Epidermal melanocyte (primary cell): ENCODE measurements at regions not wholly inside any gene's neighbourhood (a gene's known extent, or its start where the extent isn't known, plus 50 kb on each side); places are given as distances from the start of the nearest gene placed in this dataset.
"Not testable (repeated sequence)": the region's sequence is repeated elsewhere in the genome, so short reads cannot be mapped to it uniquely, and the experiment has no call there.

Source experiments
- DNase-seq: peaks from one replicate; pipeline ENCODE4 v3.0.0; 2011; ENCODE audit warnings: low spot score; ENCODE audit not compliant: insufficient read length

DNA sequence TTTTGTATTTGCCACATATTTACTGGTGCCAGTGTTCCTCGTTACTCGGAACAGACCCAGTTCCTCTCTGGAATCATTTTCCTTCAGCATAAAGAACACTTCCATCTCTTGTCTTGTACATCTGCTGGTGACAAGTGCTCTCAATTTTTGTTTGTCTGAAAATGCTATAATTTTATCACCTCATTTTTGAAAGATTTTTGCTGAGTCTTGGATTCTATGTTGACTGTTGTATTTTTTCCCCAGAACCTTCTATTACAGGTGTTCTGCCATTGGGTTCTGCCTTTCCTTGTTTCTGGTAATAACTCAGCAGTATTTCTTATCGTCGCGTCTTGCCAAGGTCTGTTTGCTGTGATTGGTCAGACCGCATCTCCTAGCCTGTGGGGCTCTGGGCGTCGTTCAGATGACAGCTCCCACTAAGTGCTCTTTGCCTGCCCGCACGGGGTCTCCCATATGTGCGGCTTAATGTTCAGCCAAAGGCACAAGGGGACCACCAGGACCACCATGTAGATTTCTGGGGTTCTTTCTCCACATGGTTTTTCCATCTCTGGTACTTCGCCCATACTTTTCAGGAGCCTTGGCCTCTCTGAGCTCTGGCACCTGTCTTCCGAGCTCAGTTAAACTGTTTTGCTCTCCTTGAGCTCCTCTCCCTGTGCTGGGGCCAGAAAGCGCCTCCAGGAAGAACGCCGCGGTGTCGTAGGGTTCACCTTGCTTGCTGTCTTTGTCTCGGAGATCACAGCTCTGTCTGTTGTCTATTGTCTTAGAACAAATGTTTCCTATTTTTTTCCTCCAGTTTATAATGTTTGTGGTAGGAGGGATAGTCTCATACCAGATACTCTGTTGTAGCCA lies 80.0 kb downstream of the METRNL start:
- no peak for DNase-seq

DNA sequence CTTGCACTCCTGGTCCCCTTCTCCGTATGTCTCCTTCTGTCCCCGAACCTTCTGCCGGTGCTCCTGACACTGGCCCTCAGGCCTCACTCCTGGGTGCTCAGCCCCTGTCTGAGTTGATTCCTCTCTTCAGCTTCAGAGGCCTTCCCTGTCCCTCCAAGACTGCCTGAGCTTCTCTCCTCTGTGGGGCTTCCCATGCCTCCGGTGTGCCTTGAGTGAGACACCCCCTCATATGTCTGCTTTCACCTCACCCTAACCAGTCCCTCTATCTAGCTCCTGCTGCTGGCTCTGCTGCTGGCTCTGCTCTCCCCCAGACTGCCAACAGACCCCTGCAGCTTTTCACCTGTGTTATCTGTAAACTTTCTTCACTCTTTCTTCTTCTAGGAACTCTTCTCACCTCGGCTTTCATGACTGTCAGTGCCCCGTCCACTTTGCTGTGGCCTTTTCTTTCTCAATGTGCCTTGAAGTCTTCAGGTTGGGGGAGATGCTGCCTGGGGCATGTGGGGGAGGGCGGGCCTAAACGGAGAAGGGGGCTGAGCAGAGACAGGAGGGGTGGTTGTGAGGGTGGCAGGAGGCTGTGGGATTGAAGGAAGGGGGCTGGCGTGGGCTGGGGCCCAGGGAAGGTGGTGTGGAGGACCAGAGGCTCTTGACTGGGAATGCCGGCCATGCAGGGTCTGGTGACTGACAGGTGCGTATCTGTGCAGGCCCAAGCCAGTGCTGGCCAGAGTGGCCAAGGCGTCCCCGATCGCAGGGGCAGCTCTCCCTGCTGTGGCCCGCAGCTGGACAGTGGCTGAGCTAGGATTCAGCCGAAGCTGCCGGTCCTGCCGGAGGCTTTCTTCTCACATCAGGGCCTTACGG lies 81.3 kb downstream of the METRNL start:
- no peak for DNase-seq

DNA sequence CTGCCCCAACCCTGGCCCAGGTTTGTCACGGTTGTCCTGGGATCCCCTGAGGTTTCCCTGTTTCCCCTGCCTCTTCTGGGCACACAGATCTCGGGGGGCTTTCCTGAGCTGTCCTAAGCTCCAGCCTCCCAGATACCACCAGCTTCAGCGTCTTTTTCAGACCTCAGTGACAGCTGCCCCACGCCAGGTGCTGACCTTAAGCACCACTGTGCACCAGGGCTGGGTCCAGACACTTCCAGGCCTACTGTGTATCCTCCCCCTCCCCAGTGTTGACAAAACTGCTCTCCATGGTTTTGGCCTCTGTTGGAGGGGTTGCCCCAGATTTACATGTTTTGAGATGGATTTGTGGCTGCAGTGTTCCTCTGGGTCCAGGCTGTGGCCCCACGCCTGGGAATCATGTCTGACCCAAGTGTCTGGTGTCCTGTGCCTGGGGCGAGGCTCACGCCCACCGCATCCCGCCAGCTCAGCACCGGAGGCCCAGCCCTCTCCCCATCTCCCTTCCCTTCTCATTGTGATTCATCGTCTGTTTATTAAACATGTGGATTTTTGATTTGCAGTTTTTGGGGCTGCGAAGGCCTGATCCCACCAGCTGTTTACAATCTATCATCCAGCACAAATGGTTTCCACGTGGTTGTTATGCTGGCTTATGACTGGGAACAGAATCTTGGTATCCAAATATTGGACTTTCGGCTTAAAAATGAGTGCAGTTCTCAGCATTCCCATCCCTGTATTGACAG lies 82.1 kb downstream of the METRNL start:
- DNase-seq = no peak

DNA sequence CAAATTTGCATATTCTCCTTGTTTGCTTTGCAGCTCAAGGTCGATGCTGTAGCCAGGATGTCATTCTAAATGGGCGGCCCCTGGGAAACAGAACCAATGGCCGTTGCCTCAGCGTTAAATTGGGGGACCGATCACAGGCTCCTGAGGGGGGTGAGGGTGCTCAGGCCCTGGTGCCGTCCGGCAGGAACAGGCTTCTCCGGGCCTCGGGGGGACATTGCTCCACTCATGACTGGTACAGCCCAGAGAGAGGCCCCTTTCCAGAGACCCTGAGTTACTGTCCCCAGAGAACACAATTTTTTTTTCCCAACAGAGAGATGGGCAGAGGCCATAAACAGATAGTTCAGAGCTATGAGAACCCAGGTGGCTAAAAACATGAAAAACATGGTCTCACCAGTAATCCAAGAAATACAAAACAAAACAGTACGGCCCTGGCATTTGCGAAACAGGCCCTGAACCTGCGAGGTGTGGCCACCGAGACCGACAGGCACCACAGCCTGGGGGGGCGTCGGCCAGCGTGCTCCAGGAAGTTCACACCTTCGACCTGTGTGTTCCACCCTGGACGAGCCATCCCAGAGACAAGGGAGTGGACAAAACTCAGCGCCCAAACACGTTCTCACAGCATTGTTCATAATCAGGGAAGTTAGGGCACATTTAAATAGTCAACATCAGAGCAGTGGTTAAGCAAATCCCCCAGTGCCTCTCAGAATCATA lies 82.8 kb downstream of the METRNL start:
- no peak for DNase-seq

DNA sequence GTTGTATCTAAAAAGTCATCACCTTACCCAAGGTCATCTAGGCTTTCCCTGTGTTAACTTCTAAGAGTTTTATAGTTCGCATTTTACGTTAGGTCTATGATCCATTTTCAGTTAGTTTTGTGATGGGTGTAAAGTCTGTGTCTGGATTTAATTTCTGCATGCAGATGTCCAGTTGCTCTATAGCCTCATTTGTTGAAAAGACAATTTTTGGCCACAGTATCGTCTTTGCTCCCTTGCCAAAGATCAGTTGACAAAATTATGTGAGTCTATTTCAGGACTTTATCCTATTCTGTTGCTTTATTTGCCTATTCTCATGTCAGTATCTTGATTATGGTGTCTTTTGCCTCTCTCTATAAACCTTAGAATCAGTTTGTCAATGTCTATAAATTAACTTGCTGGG lies 85.1 kb downstream of the METRNL start:
- DNase-seq = no peak

DNA sequence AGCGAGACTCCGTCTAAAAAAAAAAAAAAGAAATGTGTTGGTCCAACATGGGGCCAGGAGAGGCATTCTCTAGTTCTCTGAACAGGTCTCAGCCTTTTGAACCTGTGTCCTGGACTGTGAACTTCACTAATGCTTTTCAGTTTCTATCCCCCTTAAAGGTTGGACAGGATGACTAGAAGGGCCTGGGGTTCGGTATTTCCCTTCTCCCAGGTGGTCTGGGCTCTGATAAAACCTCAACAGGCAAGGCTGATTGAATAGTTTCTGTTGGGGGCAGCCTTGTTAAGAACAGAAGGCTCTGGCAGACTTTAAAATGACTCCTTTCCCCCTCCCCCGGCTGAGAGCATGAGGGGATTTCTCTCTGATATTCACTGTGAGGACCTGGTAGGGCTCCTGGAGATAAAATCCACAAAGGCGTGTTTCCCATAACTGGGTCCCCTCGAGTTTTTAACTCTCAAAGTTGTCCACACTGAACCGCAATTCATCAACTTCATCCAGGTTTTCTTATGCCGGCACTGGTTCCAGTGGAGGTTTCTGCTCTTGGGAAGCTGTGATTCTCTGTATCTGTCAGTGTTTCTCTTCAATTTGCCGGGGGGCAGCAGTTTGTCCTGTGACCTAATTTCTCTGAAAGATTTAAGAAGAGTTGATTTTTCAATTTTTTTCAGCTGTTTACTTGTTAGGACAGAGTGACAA lies 91.3 kb downstream of the METRNL start:
- no peak for DNase-seq

DNA sequence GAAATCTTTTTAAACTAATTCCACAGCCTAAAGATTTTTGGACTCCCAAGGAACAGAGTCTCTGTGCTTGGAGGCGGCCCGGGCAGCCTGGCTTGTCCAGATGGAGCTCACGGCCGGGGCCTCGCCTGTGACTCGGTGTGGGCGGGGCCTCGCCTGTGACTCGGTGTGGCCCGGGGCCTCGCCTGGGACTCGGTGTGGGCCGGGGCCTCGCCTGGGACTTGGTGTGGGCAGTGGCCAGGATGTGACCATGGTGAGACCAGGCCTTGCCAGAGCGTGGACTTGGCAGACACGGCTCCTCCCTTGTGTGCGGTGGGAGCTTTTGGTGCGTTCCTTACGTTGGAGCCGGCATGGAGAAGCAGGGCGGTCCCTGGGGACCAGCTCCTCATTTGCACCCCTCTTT lies 92.3 kb downstream of the METRNL start:
- DNase-seq = no peak

DNA sequence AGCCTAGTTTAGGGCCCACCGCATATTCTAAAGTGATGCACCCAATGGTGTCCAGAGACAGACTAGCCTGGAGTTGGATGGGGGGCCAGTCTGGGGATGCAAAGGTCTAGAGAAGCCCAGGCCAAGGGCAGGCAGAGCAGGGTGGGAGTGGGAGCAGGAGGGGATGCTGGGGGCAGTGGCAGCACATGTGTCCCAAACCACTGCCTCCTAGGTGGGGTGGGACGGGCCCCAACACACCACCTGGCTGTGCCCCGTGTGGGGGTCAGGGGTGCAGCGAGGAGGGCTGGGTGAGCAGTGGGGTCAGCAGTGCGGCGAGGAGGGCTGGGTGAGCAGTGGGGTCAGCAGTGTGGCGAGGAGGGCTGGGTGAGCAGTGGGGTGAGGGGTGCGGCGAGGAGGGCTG lies 92.7 kb downstream of the METRNL start:
- DNase-seq = not testable (repeated sequence)

DNA sequence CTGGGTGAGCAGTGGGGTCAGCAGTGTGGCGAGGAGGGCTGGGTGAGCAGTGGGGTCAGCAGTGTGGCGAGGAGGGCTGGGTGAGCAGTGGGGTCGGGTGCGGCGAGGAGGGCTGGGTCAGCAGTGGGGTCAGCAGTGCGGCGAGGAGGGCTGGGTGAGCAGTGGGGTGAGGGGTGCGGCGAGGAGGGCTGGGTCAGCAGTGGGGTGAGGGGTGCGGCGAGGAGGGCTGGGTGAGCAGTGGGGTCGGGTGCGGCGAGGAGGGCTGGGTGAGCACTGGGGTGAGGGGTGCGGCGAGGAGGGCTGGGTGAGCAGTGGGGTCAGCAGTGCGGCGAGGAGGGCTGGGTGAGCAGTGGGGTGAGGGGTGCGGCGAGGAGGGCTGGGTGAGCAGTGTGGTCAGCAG lies 93.2 kb downstream of the METRNL start:
- not testable (repeated sequence) for DNase-seq

DNA sequence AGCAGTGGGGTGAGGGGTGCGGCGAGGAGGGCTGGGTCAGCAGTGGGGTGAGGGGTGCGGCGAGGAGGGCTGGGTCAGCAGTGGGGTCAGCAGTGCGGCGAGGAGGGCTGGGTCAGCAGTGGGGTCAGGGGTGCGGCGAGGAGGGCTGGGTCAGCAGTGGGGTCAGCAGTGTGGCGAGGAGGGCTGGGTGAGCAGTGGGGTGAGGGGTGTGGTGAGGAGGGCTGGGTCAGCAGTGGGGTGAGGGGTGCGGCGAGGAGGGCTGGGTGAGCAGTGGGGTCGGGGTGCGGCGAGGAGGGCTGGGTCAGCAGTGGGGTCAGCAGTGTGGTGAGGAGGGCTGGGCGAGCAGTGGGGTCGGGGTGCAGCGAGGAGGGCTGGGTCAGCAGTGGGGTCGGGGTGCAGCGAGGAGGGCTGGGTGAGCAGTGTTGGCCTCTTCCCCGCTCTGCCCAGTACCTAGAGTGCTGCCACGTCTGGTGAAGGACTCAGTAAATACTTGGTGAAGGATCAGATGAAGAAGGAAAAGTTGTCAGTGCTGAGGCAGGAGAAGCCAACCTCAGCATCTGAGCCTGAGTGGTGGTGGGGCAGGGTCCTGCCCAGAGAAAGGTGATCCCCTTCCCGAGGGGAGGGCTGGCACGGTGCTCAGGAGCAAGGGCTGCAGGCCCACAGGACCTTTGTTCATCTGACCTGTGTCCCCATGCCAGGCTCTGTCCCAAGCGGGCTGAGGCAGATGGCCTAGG lies 93.9 kb downstream of the METRNL start:
- not testable (repeated sequence) for DNase-seq

DNA sequence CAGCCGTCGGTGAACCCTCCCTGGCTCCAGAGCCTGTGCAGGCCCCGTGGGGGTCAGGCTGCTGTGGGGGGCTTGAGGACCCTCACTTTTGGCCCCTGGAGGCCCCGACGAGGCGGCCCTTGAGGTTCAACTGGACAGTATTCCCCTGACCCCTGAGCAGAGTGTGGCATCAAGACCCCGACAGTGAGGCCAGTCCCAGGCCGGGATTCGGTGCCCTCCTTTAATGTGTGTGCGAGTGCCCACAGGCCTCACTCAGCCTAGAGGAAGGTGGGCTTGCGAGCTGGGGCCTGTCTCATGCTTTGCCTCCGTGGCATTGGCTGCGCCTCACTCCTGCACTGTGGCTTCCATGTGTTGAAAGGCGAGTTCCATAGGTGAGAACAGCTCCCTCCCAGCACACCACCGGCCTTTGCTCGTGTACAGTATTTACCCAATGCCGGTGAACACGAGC lies 94.5 kb downstream of the METRNL start:
- DNase-seq = no peak

DNA sequence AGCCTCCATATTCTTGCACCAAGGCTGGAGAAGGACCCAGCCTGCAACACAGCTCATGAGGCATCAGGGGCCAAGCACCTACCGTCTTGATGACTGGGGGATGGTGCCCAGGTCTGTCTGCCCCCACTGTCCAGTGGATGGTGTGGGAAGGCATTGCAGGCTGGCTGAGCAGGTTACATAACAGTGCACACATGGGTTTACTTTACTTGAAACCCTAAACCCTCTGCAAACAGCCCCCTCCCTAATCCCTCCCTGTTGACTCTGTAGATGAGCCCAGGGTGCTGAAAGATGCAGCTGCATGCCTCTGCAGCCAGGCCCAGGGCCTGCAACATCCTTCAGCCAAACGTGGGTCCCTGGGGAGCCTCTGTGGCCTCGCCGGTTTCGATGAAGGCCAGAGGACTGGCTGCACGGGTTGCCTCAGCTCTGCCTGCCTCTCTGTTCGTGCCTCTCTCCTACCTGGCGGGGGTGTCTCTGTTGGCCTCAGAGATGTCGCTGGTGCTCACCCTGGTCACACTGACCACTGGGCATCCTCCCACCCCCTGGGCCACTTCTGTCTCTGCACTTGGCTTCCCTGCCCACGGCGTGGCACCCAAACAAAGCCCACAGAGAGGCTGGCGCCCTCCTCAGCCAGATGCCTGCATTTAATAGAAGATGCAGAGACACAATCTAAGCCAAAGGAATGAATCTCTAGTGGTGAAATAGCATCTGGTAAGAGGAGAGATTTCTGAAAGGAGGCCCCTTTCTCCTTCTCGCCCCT lies 95.1 kb downstream of the METRNL start:
- DNase-seq = no peak

DNA sequence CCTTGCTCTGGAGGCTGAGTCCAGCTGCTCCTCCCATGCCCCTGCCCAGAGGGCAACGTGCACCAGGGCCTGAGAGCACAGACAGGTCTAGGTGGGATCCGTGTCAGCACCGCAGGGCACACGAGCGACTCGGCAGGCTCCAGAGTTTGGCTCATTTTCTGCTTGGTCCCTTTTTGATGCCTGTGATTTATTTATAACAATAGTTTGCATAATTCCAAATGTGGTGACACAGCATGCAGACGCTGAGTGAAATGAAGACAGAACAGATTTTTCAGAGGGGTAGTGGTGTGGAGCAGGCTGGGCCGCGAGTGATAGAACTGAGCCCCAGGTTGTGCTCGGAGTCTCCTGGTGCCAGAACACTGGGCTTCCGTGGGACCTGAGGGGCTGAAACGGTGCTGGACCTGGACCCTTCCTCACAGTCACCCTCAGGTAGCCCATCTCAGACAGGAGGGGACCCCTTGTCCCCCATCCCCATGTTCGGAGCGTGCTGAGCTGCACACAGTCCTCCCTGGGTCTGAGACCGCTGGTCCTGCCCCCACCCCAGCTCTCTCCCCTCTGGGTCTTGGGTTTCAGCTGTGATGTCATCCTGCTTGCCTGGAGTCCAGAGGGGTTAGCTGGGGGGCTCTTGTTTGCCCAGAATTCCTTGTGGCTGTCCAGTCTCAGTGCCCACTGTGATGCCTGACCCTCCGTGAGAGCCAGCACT lies 95.9 kb downstream of the METRNL start:
- DNase-seq = no peak

DNA sequence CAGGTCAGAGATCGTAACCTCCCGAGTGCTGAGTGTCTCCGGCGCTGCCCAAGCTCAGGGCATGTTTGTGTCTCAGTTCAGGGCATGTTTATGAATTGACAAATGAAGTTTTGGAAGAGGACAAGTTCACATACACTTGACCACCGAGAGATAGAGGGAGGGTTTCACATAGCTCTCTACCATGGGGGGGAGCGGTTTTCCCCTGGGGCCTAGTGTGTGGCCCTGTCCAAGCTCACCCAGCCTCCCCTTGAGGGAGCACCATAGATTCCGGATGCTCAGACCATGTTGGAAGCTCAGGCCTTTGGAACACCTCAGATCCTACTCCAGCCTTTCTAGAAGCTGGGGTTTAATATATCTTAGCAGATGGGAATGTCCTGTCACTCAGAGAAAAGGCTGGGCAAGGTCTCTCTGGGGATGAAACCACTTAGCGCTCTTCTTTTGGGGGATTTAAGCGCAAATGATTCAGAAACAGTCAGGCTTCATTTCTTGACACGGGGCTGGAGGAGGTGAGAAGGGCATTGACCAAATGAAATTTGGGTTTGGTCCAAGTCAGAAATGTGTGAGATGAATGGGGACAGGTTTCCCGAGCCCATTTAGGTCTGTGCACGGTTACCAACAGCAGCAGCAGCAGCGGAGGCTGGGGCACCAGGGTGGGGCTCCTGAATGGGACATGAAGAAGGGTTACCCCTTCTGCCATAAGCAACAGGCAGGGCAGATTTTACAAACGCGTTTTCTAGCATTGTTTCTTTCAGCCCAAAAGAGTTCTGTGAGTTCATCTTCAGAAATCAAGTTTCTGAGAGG lies 96.6 kb downstream of the METRNL start:
- no peak for DNase-seq

DNA sequence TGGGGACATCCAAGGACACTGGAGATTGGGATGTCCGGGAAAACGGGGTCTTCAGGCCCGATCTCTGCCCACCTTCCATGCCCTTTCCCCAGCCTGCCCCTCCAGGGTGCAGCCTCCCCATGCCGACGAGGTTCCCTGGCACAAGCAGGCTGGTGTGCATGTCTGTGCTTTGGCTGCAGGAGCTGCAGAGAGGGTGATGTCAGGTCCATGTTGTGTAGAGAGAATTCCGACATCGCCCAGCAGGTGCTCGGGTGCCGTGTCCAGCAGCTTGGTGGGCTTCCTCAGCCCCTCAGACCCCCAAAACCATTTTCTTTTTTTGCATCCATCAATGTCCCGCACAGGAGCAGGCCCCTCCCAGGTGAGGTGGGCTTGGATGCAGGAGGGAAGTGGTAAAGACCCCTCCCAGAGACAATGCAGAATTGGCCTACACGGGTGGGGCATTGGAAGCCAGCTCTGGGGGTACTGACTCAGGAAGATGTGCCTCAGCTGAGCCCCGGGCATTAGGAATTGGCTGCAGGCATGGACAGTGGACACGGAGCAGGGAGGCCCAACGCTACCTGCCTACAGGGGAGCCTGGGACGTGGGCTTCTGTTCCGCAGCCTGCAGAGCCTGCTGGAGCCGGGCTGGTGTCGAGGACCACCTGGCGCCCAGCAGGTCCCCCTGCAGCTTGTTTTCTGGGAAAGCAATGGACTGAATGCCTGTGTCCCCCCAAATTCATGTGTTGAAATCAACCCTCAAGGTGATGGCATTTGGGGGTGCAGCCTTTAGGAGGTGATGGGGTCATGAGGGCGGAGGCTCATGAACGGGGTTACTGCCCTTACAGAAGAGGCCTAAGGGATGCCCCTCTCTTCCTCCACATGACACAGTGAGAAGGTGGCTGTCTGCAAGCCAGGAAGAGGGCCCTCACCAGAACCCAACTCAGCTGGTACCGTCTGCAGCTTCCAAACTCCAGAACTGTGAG lies 97.5 kb downstream of the METRNL start:
- no peak for DNase-seq
